LNCAP (cell line): ENCODE measurements at regions not wholly inside any gene's neighbourhood (a gene's known extent, or its start where the extent isn't known, plus 50 kb on each side); places are given as distances from the start of the nearest gene placed in this dataset.

ENCODE experiments used
- TF ChIP-seq, protein P1 (sequence below): fragments of 450-650 bp; IDR thresholded peaks from 2 replicates; pipeline ENCODE4 v1.5.1; 2017; ENCODE audit warnings: mild to moderate bottlenecking

DNA sequence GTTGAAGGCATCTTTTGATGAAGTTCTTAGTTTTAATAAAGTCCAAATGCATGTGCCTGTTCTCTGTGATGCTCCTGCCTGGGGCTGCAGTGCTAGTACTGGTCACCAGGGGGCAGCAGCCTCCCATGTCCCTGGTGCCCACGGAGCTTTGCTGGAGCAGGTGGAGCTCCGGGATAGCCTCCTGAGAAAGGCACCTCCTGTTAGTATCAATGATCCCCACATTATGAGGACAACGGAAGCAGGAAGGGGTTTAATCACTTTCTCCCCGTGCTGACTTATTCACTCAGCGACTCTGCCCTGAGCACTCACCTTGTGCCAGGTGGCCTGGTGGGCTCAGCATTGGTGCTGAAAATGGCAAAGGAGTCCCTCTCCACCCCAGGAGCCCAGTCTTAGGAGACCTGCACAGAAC is 123.0 kb upstream of the PZP start:
- TF ChIP-seq, protein P1, sequence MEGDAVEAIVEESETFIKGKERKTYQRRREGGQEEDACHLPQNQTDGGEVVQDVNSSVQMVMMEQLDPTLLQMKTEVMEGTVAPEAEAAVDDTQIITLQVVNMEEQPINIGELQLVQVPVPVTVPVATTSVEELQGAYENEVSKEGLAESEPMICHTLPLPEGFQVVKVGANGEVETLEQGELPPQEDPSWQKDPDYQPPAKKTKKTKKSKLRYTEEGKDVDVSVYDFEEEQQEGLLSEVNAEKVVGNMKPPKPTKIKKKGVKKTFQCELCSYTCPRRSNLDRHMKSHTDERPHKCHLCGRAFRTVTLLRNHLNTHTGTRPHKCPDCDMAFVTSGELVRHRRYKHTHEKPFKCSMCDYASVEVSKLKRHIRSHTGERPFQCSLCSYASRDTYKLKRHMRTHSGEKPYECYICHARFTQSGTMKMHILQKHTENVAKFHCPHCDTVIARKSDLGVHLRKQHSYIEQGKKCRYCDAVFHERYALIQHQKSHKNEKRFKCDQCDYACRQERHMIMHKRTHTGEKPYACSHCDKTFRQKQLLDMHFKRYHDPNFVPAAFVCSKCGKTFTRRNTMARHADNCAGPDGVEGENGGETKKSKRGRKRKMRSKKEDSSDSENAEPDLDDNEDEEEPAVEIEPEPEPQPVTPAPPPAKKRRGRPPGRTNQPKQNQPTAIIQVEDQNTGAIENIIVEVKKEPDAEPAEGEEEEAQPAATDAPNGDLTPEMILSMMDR, result peak; percentile 100

- TF ChIP-seq, protein P1, result no peak
These were observed 120.8 kb upstream of the PZP start for GRCh38 chr12:9329019-9329418.

DNA sequence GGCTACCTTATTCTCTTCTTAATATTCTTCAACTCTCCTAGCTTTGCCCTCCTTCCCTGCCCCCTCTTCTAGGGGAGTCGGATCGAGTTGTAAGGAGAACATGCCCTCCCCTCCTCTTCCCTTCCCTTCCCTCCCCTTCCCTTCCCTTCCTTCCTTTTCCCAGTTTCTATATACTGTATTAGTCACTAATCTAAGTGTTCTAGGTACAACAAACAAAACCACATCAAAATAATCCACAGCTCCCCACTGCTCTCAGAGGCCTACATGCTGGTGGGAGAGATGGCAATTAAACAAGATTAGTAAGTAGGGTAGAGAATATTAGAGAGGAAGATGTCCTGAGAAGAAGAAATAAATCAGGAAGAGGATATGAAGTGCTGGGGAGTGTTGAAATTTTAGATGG is 119.9 kb upstream of the PZP start:
- TF ChIP-seq, protein P1, result no peak

DNA sequence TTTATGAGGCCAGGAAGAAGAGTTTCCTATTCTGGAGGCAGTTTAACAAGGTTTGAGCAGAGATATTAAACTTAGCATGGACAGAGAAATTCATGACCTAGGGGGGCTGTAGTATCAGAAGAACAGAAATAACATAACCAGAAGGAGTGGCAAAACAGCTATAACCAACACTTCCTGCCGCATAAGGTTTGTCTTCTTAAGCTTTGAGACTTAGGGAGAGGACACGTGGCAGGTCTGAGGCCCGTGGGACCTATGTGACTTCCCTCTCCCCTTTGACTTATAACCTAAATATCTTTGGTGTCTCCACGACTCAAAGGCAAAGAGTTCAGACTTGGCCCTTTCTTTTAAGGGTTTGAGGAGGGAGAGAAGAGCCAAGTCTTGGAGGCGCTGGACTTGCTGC is 119.1 kb upstream of the PZP start:
- TF ChIP-seq, protein P1, result no peak

DNA sequence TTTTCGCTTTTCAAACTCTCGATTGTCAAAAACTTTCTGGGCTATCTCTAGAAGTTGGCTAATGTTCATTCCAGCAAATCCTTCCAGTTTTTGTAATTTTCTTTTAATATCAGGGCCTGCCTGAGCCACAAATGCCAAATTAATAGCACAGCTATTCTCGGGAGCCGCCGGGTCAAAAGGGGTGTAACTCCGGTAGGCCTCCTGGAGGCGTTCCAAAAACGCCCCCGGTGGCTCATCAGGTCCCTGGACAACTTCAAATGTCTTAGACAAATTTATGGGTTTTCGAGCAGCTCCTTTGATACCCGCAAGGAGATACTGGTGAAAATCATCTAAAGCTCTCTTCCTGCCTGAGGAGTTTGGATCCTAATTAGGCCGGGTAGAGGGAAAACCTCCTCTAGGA is 117.9 kb upstream of the PZP start:
- TF ChIP-seq, protein P1, result no peak

DNA sequence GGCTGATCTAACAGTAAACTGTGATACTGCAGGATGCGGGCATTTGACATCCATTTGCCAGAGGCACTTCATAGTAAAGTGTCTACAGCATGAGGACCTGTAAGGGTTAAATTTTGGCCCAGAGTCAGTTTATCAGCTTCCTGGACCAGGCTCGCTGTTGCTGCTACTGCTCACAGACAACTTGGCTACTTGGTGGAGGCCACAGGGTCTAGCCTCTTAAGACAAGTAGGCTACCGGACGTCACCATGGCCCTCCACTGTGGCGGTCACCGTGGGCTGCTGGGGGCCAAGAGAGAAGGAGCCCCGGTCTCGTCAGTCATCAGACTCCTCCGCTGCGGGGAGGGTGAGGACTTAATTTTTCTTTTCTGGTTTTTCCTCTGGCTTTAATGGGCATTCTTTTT is 117.3 kb upstream of the PZP start:
- TF ChIP-seq, protein P1, result no peak

- TF ChIP-seq, protein P1, result no peak
These were observed 116.6 kb upstream of the PZP start for GRCh38 chr12:9324782-9325181.

- TF ChIP-seq, protein P1, result no peak
These were observed 115.0 kb upstream of the PZP start for GRCh38 chr12:9323144-9323681.
